Mesothelial cell of epicardium (in vitro differentiated cells): ENCODE measurements at regions not wholly inside any gene's neighbourhood (a gene's known extent, or its start where the extent isn't known, plus 50 kb on each side); places are given as distances from the start of the nearest gene placed in this dataset.

Experiments used
- DNase-seq, 2 experiments: peaks; one replicate each; pipeline ENCODE4 v3.0.0; 2021; ENCODE audit warnings: low spot score in 2 of 2; ENCODE audit not compliant: unreplicated experiment in 2 of 2
- H3K27ac Mint-ChIP-seq: 2 replicates; pipeline ENCODE4 v1.8.0; 2021; ENCODE audit warnings: mixed read lengths
- H3K27me3 Mint-ChIP-seq: 2 replicates; pipeline ENCODE4 v1.8.0; 2021; ENCODE audit warnings: low read depth, mixed read lengths
- H3K36me3 Mint-ChIP-seq: 2 replicates; pipeline ENCODE4 v1.8.0; 2021; ENCODE audit warnings: mixed read lengths
- H3K4me1 Mint-ChIP-seq: 2 replicates; pipeline ENCODE4 v1.8.0; 2021; ENCODE audit warnings: mixed read lengths
- H3K4me3 Mint-ChIP-seq: 2 replicates; pipeline ENCODE4 v1.8.0; 2021; ENCODE audit warnings: mild to moderate bottlenecking, moderate library complexity, mixed read lengths
- H3K9me3 Mint-ChIP-seq: 2 replicates; pipeline ENCODE4 v1.8.0; 2021; ENCODE audit warnings: mixed read lengths
- CTCF ChIP-seq: fragments of 200-600 bp; sonication (generic); IDR thresholded peaks from one replicate; pipeline ENCODE4 v1.5.0; 2021; ENCODE audit warnings: antibody characterized with exemption; ENCODE audit not compliant: unreplicated experiment

GRCh38 chr4:114497116-114497515 lies 101.5 kb upstream of the UGT8 start:
- Mint-ChIP-seq H3K27ac (no peak overlapping the region), H3K27me3 (no peaks in the 10 kb centered on the region), H3K9me3 (peaks cover 13% of the 10 kb centered on the region), H3K4me3 (no peak overlapping the region), H3K4me1 (no peaks in the 10 kb centered on the region), H3K36me3 (no peaks in the 10 kb centered on the region)
- no peak for DNase-seq
- no peak for TF ChIP-seq CTCF

- H3K9me3 Mint-ChIP-seq = no peaks in the 10 kb centered on the region
- no peak for DNase-seq
- peaks cover 3% of the 10 kb centered on the region for H3K4me1 Mint-ChIP-seq
- H3K27me3 Mint-ChIP-seq = no peaks in the 10 kb centered on the region
- no peak for TF ChIP-seq CTCF
- no peaks in the 10 kb centered on the region for H3K36me3 Mint-ChIP-seq
- H3K27ac Mint-ChIP-seq = no peak overlapping the region
- no peak overlapping the region for H3K4me3 Mint-ChIP-seq
These were observed 89.3 kb upstream of the UGT8 start for GRCh38 chr4:114509340-114509739.

- no peaks in the 10 kb centered on the region for H3K36me3 Mint-ChIP-seq
- H3K4me1 Mint-ChIP-seq = peaks cover 3% of the 10 kb centered on the region
- peaks cover 4% of the 10 kb centered on the region for H3K9me3 Mint-ChIP-seq
- no peak overlapping the region for H3K27ac Mint-ChIP-seq
- H3K4me3 Mint-ChIP-seq = no peak overlapping the region
- no peak for DNase-seq
- no peak for TF ChIP-seq CTCF
- H3K27me3 Mint-ChIP-seq = no peaks in the 10 kb centered on the region
These were observed 85.9 kb upstream of the UGT8 start for GRCh38 chr4:114512595-114513295.

DNA sequence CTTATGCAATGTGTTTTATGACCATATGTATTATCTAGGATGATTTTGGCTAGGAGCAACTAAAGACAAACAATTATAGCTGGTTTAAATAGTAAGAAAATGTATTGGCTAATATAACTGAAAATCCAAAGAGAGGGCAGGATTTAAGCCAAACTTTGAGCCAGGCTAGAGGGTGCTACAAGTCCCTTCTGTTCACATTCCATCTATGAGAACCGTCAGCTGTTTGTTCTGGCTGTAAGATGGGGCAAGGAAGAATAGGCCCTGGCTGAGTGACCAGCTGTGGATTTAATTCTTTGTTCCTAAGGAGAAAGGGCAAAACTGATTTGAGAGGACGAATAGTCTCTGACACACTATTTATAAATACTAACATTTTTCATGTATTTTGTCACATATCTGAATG lies 79.2 kb upstream of the UGT8 start:
- no peak overlapping the region for H3K4me3 Mint-ChIP-seq
- H3K9me3 Mint-ChIP-seq = peaks cover 33% of the 10 kb centered on the region
- no peak for DNase-seq
- no peak overlapping the region for H3K27ac Mint-ChIP-seq
- H3K36me3 Mint-ChIP-seq = no peaks in the 10 kb centered on the region
- TF ChIP-seq CTCF = no peak
- H3K4me1 Mint-ChIP-seq = no peaks in the 10 kb centered on the region
- H3K27me3 Mint-ChIP-seq = no peaks in the 10 kb centered on the region

DNA sequence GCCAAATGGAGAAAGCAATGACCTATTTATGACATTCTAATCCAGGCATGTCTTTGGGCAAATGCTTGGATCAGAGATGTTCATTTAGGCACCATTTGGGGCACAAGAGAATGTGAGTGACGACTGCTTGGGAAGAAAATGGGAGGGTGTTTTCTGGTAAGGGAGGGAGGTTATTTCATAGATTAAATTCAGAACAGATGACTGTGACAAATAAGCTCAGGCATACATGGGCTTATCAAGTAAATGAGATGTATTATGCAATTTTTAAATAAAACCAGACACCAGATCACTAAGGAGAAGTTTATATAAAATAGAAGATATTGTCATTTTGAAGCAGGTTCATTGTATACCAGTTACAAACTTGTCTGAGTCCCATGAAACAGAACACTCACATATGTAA lies 71.4 kb upstream of the UGT8 start:
- H3K27ac Mint-ChIP-seq = no peak overlapping the region
- H3K4me1 Mint-ChIP-seq = no peaks in the 10 kb centered on the region
- no peaks in the 10 kb centered on the region for H3K27me3 Mint-ChIP-seq
- H3K9me3 Mint-ChIP-seq = peaks cover 29% of the 10 kb centered on the region
- no peak for TF ChIP-seq CTCF
- DNase-seq = no peak
- H3K36me3 Mint-ChIP-seq = no peaks in the 10 kb centered on the region
- no peak overlapping the region for H3K4me3 Mint-ChIP-seq

GRCh38 chr4:114527637-114528036 lies 71.0 kb upstream of the UGT8 start:
- Mint-ChIP-seq H3K4me3 (no peak overlapping the region), H3K9me3 (peaks cover 28% of the 10 kb centered on the region), H3K36me3 (no peaks in the 10 kb centered on the region), H3K27ac (no peak overlapping the region), H3K27me3 (no peaks in the 10 kb centered on the region), H3K4me1 (no peaks in the 10 kb centered on the region)
- DNase-seq = no peak
- TF ChIP-seq CTCF = no peak
